ENCODE measurements at regions not wholly inside any gene's neighbourhood (a gene's known extent, or its start where the extent isn't known, plus 50 kb on each side); places are given as distances from the start of the nearest gene placed in this dataset.

DNA sequence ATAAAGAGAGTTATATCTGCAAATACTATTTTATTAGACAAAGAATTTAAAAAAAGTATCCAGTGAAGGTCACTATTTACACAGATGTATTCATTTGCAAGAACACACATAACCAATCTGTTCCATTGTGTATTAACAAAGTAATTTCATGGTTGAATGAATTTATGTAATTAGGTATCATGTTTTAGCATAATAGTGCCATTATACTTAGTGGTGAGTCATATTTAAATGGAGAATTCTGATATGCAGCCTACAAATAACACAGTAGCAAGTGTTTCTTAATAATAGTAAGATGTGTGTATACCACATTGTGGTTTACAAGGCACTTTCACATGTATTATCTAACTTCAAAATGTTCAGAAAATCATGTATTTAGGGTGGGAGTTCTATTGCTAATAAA, 1028.5 kb upstream of the ACO1 start:
- Histone ChIP-seq H3K9me2 (ENCODE audit: insufficient read depth) (no peaks in the 10 kb centered on the region), H2AFZ (ENCODE audit: low read depth, low read length, poor library complexity, severe bottlenecking) (no peak overlapping the region), H3K27me3 (ENCODE audit: insufficient read depth, low read length) (no peaks in the 10 kb centered on the region), H3K27ac (ENCODE audit: low read depth, low read length) (no peak overlapping the region), H3K4me2 (ENCODE audit: low read length) (no peak overlapping the region), H3K4me1 (ENCODE audit: control insufficient read depth in 1 of 2, insufficient read depth in 2 of 2, low read length in 2 of 2) (no peaks in the 10 kb centered on the region), H3K9ac (ENCODE audit: low read length) (no peak overlapping the region), H4K20me1 (ENCODE audit: insufficient read depth) (no peaks in the 10 kb centered on the region), H3K9me3 (ENCODE audit: control insufficient read depth in 1 of 2, insufficient read depth in 1 of 2, low read depth in 1 of 2, low read length in 2 of 2) (no peaks in the 10 kb centered on the region), H3K36me3 (ENCODE audit: control insufficient read depth in 1 of 2, insufficient read depth in 2 of 2, low read length in 2 of 2) (no peaks in the 10 kb centered on the region), H3K4me3 (replicated peaks in 1 of 2; ENCODE audit: low read depth in 1 of 2, low read length in 2 of 2) (no peak overlapping the region), H3K79me2 (ENCODE audit: insufficient read depth, low read length) (no peaks in the 10 kb centered on the region)
- no peak for TF ChIP-seq ZFX (IDR thresholded peaks at IDR 0.05)
- TF ChIP-seq EZH2 (IDR thresholded peaks at IDR 0.05), result no peak
- TF ChIP-seq RAD21 (IDR thresholded peaks at IDR 0.05; ENCODE audit: low read depth), result no peak
- ChIA-PET CTCF (no interaction called here), RAD21 (ENCODE audit: low non-redundant PET in 1 of 2, low total read pairs in 2 of 2, uncharacterized antibody in 2 of 2, unreplicated experiment in 2 of 2) (no interaction called here), POLR2A (no interaction called here)
- intact Hi-C loops (cut with micrococcal nuclease), result no loop called here
- DNase-seq (ENCODE audit: low read depth, low spot score) (no peak), ATAC-seq (no peak)
- BruUV-seq (replicated peaks), result no TSS peak

DNA sequence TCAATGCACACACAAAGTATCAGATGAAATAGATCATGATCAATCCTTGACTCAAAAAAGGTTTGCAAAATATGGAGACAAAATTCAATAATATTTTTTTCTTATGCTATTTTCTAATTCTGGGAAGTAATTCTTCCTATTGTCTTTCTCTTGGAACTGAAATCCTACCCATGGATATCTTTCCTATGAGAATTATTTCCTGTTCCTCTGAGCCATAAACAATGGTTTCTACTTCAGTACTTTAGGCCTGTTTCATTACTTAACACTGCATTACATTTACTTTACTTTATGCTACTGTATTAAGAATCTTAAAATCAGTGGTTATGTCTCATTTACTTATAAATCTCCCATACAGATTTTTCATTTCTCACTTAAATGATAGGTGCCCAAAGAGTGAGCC, 1025.4 kb upstream of the ACO1 start:
- Histone ChIP-seq H3K4me1 (ENCODE audit: control insufficient read depth in 1 of 2, insufficient read depth in 2 of 2, low read length in 2 of 2) (no peaks in the 10 kb centered on the region), H3K27me3 (ENCODE audit: insufficient read depth, low read length) (no peaks in the 10 kb centered on the region), H3K9me3 (ENCODE audit: control insufficient read depth in 1 of 2, insufficient read depth in 1 of 2, low read depth in 1 of 2, low read length in 2 of 2) (no peaks in the 10 kb centered on the region; a peak in 1 of 4 replicates), H3K79me2 (ENCODE audit: insufficient read depth, low read length) (no peaks in the 10 kb centered on the region), H3K9me2 (ENCODE audit: insufficient read depth) (no peaks in the 10 kb centered on the region), H3K4me3 (replicated peaks in 1 of 2; ENCODE audit: low read depth in 1 of 2, low read length in 2 of 2) (no peak overlapping the region), H3K9ac (ENCODE audit: low read length) (no peak overlapping the region), H3K4me2 (ENCODE audit: low read length) (no peak overlapping the region), H4K20me1 (ENCODE audit: insufficient read depth) (no peaks in the 10 kb centered on the region), H2AFZ (ENCODE audit: low read depth, low read length, poor library complexity, severe bottlenecking) (no peak overlapping the region), H3K27ac (ENCODE audit: low read depth, low read length) (no peak overlapping the region), H3K36me3 (ENCODE audit: control insufficient read depth in 1 of 2, insufficient read depth in 2 of 2, low read length in 2 of 2) (no peaks in the 10 kb centered on the region)
- intact Hi-C loops (cut with micrococcal nuclease), result no loop called here
- RAD21 ChIA-PET (ENCODE audit: low non-redundant PET in 1 of 2, low total read pairs in 2 of 2, uncharacterized antibody in 2 of 2, unreplicated experiment in 2 of 2), result no interaction called here
- no peak for DNase-seq (ENCODE audit: low read depth, low spot score)
- BruUV-seq (replicated peaks), result no TSS peak
- TF ChIP-seq, protein P1, sequence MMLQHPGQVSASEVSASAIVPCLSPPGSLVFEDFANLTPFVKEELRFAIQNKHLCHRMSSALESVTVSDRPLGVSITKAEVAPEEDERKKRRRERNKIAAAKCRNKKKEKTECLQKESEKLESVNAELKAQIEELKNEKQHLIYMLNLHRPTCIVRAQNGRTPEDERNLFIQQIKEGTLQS (IDR thresholded peaks at IDR 0.05), result no peak
- TF ChIP-seq CEBPB (IDR thresholded peaks at IDR 0.05; ENCODE audit: low read depth), result no peak
- TF ChIP-seq RAD21 (IDR thresholded peaks at IDR 0.05; ENCODE audit: low read depth), result no peak
- TF ChIP-seq, protein P2, sequence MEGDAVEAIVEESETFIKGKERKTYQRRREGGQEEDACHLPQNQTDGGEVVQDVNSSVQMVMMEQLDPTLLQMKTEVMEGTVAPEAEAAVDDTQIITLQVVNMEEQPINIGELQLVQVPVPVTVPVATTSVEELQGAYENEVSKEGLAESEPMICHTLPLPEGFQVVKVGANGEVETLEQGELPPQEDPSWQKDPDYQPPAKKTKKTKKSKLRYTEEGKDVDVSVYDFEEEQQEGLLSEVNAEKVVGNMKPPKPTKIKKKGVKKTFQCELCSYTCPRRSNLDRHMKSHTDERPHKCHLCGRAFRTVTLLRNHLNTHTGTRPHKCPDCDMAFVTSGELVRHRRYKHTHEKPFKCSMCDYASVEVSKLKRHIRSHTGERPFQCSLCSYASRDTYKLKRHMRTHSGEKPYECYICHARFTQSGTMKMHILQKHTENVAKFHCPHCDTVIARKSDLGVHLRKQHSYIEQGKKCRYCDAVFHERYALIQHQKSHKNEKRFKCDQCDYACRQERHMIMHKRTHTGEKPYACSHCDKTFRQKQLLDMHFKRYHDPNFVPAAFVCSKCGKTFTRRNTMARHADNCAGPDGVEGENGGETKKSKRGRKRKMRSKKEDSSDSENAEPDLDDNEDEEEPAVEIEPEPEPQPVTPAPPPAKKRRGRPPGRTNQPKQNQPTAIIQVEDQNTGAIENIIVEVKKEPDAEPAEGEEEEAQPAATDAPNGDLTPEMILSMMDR (IDR thresholded peaks at IDR 0.05 in 2 of 3, conservative IDR thresholded peaks at IDR 0.05 in 1 of 3; ENCODE audit: borderline replicate concordance in 1 of 3, insufficient read depth in 1 of 3, low read depth in 2 of 3, low read length in 2 of 3), result no peak
- no peak for TF ChIP-seq SIN3A (IDR thresholded peaks at IDR 0.05; ENCODE audit: low read depth)
- TF ChIP-seq EZH2 (IDR thresholded peaks at IDR 0.05), result no peak
- TF ChIP-seq EZH2phosphoT487 (IDR thresholded peaks at IDR 0.05; ENCODE audit: borderline replicate concordance), result no peak
- no peak for TF ChIP-seq SP1 (IDR thresholded peaks at IDR 0.05; ENCODE audit: low read depth)
- TF ChIP-seq, protein P3, sequence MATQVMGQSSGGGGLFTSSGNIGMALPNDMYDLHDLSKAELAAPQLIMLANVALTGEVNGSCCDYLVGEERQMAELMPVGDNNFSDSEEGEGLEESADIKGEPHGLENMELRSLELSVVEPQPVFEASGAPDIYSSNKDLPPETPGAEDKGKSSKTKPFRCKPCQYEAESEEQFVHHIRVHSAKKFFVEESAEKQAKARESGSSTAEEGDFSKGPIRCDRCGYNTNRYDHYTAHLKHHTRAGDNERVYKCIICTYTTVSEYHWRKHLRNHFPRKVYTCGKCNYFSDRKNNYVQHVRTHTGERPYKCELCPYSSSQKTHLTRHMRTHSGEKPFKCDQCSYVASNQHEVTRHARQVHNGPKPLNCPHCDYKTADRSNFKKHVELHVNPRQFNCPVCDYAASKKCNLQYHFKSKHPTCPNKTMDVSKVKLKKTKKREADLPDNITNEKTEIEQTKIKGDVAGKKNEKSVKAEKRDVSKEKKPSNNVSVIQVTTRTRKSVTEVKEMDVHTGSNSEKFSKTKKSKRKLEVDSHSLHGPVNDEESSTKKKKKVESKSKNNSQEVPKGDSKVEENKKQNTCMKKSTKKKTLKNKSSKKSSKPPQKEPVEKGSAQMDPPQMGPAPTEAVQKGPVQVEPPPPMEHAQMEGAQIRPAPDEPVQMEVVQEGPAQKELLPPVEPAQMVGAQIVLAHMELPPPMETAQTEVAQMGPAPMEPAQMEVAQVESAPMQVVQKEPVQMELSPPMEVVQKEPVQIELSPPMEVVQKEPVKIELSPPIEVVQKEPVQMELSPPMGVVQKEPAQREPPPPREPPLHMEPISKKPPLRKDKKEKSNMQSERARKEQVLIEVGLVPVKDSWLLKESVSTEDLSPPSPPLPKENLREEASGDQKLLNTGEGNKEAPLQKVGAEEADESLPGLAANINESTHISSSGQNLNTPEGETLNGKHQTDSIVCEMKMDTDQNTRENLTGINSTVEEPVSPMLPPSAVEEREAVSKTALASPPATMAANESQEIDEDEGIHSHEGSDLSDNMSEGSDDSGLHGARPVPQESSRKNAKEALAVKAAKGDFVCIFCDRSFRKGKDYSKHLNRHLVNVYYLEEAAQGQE (IDR thresholded peaks at IDR 0.05; ENCODE audit: low read depth), result no peak
- no peak for TF ChIP-seq POLR2A (IDR thresholded peaks at IDR 0.05; ENCODE audit: borderline replicate concordance, extremely low read depth, insufficient read depth, insufficient read length)
- TF ChIP-seq SRF (IDR thresholded peaks at IDR 0.05; ENCODE audit: low read depth), result no peak
- TF ChIP-seq EGR1 (IDR thresholded peaks at IDR 0.05; ENCODE audit: low read depth), result no peak
- no peak for TF ChIP-seq FOSL1 (IDR thresholded peaks at IDR 0.05; ENCODE audit: low read depth)
- TF ChIP-seq TCF7L2 (IDR thresholded peaks at IDR 0.05; ENCODE audit: borderline replicate concordance, extremely low read depth, insufficient read depth, insufficient read length), result no peak
- TF ChIP-seq ELF1 (IDR thresholded peaks at IDR 0.05; ENCODE audit: borderline replicate concordance, low read depth), result no peak
- TF ChIP-seq, protein P4, sequence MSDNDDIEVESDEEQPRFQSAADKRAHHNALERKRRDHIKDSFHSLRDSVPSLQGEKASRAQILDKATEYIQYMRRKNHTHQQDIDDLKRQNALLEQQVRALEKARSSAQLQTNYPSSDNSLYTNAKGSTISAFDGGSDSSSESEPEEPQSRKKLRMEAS (IDR thresholded peaks at IDR 0.05), result no peak
- TF ChIP-seq CBX3 (IDR thresholded peaks at IDR 0.05; ENCODE audit: low read depth), result no peak
- no peak for ATAC-seq
- CTCF ChIA-PET, result no interaction called here
- POLR2A ChIA-PET, result no interaction called here
